ENCODE measurements at regions not wholly inside any gene's neighbourhood (a gene's known extent, or its start where the extent isn't known, plus 50 kb on each side); places are given as distances from the start of the nearest gene placed in this dataset.

DNA sequence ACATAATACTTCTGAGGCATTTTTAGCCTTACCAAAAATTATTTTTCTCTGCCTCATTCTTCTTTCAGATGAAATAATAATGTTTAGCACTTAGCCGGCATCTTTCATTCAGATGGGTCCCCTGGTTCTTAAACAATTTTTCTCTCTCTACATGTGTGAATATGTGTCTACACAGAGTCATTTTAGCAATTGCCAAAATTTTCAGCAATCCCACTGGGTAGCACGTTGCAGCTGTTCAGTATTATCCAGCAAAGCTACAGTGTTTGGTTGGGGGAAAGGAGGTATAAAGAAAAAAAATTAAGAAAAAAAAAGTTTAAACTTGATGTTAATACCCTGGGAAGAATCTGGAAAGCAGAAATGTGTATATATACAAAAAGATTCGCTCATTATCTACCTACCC, 160.5 kb upstream of the TRHDE start:
- no peak for TF ChIP-seq CHD2 (IDR thresholded peaks at IDR 0.05; ENCODE audit: borderline replicate concordance, low read depth, low read length)
- TF ChIP-seq, protein P1, sequence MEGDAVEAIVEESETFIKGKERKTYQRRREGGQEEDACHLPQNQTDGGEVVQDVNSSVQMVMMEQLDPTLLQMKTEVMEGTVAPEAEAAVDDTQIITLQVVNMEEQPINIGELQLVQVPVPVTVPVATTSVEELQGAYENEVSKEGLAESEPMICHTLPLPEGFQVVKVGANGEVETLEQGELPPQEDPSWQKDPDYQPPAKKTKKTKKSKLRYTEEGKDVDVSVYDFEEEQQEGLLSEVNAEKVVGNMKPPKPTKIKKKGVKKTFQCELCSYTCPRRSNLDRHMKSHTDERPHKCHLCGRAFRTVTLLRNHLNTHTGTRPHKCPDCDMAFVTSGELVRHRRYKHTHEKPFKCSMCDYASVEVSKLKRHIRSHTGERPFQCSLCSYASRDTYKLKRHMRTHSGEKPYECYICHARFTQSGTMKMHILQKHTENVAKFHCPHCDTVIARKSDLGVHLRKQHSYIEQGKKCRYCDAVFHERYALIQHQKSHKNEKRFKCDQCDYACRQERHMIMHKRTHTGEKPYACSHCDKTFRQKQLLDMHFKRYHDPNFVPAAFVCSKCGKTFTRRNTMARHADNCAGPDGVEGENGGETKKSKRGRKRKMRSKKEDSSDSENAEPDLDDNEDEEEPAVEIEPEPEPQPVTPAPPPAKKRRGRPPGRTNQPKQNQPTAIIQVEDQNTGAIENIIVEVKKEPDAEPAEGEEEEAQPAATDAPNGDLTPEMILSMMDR (IDR thresholded peaks at IDR 0.05 in 2 of 3, conservative IDR thresholded peaks at IDR 0.05 in 1 of 3; ENCODE audit: control insufficient read depth in 2 of 3, extremely low read depth in 1 of 3, insufficient read depth in 1 of 3, low read depth in 3 of 3, low read length in 3 of 3) = no peak
- TF ChIP-seq YY1 (IDR thresholded peaks at IDR 0.05; ENCODE audit: low read depth, low read length) = no peak
- TF ChIP-seq NFYA (IDR thresholded peaks at IDR 0.05; ENCODE audit: borderline replicate concordance, low read depth, low read length) = no peak
- no peak for TF ChIP-seq CREM (IDR thresholded peaks at IDR 0.05; ENCODE audit: low read depth)

Data from GM12878 (cell line).